Caco-2 (cell line): ENCODE measurements at regions not wholly inside any gene's neighbourhood (a gene's known extent, or its start where the extent isn't known, plus 50 kb on each side); places are given as distances from the start of the nearest gene placed in this dataset.

ENCODE experiments used
- BruUV-seq: library from RNA; stranded (reverse); fragments of 400-500 nt; replicated peaks from 2 replicates; lab custom pipeline; 2021; lab: Mats Ljungman, UMichigan
- CTCF ChIA-PET: fragments of 300-600 bp; sonication (Branson Sonifier 250); formaldehyde crosslinking; loops from one replicate; lab custom pipeline; 2022; ENCODE audit warnings: antibody characterized with exemption; lab: Charles Lee
- POLR2A ChIA-PET: fragments of 300-600 bp; sonication (Branson Sonifier 250); formaldehyde crosslinking; loops from one replicate; lab custom pipeline; 2022; ENCODE audit warnings: antibody characterized with exemption; lab: Charles Lee
- DNase-seq, 2 experiments: peaks; one replicate each; pipeline versions ENCODE4 v3.0.0 to v3.0.0-alpha.2; 2020 to 2022
- H3K27me3 ChIP-seq: replicated peaks from 2 replicates; pipeline ENCODE4 v1.6.0; 2011; ENCODE audit warnings: low read length; ENCODE audit not compliant: control insufficient read depth, insufficient read depth
- H3K36me3 ChIP-seq: 2 replicates; pipeline ENCODE4 v1.5.1; 2011; ENCODE audit warnings: low read length; ENCODE audit not compliant: control insufficient read depth, insufficient read depth
- H3K4me1 ChIP-seq: fragments of 250-450 bp; sonication (Bioruptor Pico); 2 replicates; pipeline ENCODE4 v1.5.1; 2020; ENCODE audit warnings: mild to moderate bottlenecking
- H3K4me3 ChIP-seq: 2 replicates; pipeline ENCODE4 v1.5.1; 2011; ENCODE audit warnings: low read depth, mild to moderate bottlenecking, control low read depth, low read length
- H3K9me3 ChIP-seq: fragments of 250-450 bp; sonication (Bioruptor Pico); 2 replicates; pipeline ENCODE4 v1.5.1; 2020; ENCODE audit warnings: mild to moderate bottlenecking, moderate library complexity
- H3K27ac Mint-ChIP-seq: one replicate; pipeline ENCODE4 v1.8.0; 2022; ENCODE audit warnings: mixed read lengths; ENCODE audit not compliant: unreplicated experiment
- H3K27me3 Mint-ChIP-seq: one replicate; pipeline ENCODE4 v1.8.0; 2022; ENCODE audit warnings: mixed read lengths; ENCODE audit not compliant: insufficient read depth, unreplicated experiment
- H3K36me3 Mint-ChIP-seq: one replicate; pipeline ENCODE4 v1.8.0; 2022; ENCODE audit warnings: mild to moderate bottlenecking, mixed read lengths; ENCODE audit not compliant: insufficient read depth, unreplicated experiment
- H3K4me1 Mint-ChIP-seq: one replicate; pipeline ENCODE4 v1.8.0; 2022; ENCODE audit warnings: low read depth, mixed read lengths; ENCODE audit not compliant: unreplicated experiment
- H3K4me3 Mint-ChIP-seq: one replicate; pipeline ENCODE4 v1.8.0; 2022; ENCODE audit warnings: mild to moderate bottlenecking, moderate library complexity, mixed read lengths; ENCODE audit not compliant: unreplicated experiment
- H3K9me3 Mint-ChIP-seq: one replicate; pipeline ENCODE4 v1.8.0; 2022; ENCODE audit warnings: mixed read lengths; ENCODE audit not compliant: unreplicated experiment
- intact Hi-C: fragments of 100-400 bp; cut with micrococcal nuclease; formaldehyde crosslinking; loops from one replicate; pipeline ENCODE4 v1.10.0; 2022; ENCODE audit not compliant: unreplicated experiment
- TF ChIP-seq, protein P1 (sequence below), 2 experiments: fragments of 200-600 bp in 1 of 2; IDR thresholded peaks; 1 replicate in 1 of 2; 2 replicates in 1 of 2; pipeline versions ENCODE4 v1.5.1 to v1.8.0; 2011 to 2022; ENCODE audit warnings: antibody characterized with exemption in 1 of 2, control low read depth in 1 of 2, inconsistent platforms in 1 of 2, low read depth in 1 of 2, low read length in 1 of 2, mild to moderate bottlenecking in 1 of 2, moderate library complexity in 1 of 2; ENCODE audit not compliant: insufficient read depth in 1 of 2, severe bottlenecking in 1 of 2, unreplicated experiment in 1 of 2

DNA sequence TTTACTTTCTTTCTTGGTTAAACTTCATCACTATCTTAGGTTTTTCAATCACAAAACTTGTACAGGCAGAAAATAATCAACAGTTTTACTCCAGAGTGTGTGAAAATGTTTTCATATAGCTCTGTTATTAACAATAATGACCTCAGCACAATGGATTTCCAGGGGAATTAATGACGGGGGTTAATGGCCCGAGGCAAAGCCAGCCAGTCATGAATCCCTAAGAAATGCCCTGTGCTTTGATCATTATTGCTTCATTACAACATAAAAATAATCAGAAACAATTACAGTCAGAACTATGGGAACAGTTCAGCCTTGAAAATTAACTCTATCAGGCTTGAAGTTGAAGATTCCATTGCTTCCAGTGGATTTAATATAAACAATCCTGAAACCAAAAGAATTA is 875.4 kb downstream of the ROBO2 start:
- POLR2A ChIA-PET, result no interaction called here
- Mint-ChIP-seq H3K4me1 (no peaks in the 10 kb centered on the region), H3K36me3 (no peaks in the 10 kb centered on the region), H3K4me3 (no peak overlapping the region), H3K27me3 (no peaks in the 10 kb centered on the region), H3K9me3 (no peaks in the 10 kb centered on the region), H3K27ac (no peak overlapping the region)
- TF ChIP-seq, protein P1, sequence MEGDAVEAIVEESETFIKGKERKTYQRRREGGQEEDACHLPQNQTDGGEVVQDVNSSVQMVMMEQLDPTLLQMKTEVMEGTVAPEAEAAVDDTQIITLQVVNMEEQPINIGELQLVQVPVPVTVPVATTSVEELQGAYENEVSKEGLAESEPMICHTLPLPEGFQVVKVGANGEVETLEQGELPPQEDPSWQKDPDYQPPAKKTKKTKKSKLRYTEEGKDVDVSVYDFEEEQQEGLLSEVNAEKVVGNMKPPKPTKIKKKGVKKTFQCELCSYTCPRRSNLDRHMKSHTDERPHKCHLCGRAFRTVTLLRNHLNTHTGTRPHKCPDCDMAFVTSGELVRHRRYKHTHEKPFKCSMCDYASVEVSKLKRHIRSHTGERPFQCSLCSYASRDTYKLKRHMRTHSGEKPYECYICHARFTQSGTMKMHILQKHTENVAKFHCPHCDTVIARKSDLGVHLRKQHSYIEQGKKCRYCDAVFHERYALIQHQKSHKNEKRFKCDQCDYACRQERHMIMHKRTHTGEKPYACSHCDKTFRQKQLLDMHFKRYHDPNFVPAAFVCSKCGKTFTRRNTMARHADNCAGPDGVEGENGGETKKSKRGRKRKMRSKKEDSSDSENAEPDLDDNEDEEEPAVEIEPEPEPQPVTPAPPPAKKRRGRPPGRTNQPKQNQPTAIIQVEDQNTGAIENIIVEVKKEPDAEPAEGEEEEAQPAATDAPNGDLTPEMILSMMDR (IDR thresholded peaks at IDR 0.05; ENCODE audit: insufficient read depth in 1 of 2, low read depth in 1 of 2, low read length in 1 of 2, severe bottlenecking in 1 of 2, unreplicated experiment in 1 of 2), result no peak
- Histone ChIP-seq H3K27me3 (no peaks in the 10 kb centered on the region), H3K4me3 (no peak overlapping the region), H3K9me3 (no peaks in the 10 kb centered on the region), H3K36me3 (no peaks in the 10 kb centered on the region), H3K4me1 (no peaks in the 10 kb centered on the region)
- DNase-seq, result no peak
- BruUV-seq, result no TSS peak
- CTCF ChIA-PET, result no interaction called here
- intact Hi-C loops, result no loop called here

DNA sequence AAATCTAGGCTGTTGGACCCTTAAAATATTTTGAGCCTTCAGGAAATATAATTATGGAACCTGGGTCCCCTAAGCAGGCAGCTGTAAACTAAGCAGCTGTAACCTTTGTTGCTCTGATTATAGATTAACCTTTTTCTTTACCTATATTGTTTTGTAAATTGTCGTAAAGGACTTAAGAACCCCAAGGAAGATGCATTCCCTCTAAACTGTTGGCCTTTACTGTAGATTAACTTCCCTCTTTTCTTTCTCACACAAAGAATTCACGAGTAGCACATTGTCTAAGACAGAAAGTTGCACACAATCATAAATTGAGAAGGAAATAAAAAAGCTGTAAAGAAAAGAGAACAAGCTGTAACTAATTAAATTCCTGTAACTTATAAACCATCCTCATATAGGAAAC is 877.3 kb downstream of the ROBO2 start:
- Mint-ChIP-seq H3K4me1 (no peaks in the 10 kb centered on the region), H3K9me3 (no peaks in the 10 kb centered on the region), H3K4me3 (no peak overlapping the region), H3K27me3 (no peaks in the 10 kb centered on the region), H3K27ac (no peak overlapping the region), H3K36me3 (no peaks in the 10 kb centered on the region)
- TF ChIP-seq, protein P1 (IDR thresholded peaks at IDR 0.05; ENCODE audit: insufficient read depth in 1 of 2, low read depth in 1 of 2, low read length in 1 of 2, severe bottlenecking in 1 of 2, unreplicated experiment in 1 of 2), result no peak
- Histone ChIP-seq H3K27me3 (no peaks in the 10 kb centered on the region), H3K9me3 (no peaks in the 10 kb centered on the region), H3K4me1 (no peaks in the 10 kb centered on the region), H3K36me3 (no peaks in the 10 kb centered on the region), H3K4me3 (no peak overlapping the region)
- no peak for DNase-seq
- POLR2A ChIA-PET, result no interaction called here
- CTCF ChIA-PET, result no interaction called here
- intact Hi-C loops, result no loop called here
- BruUV-seq, result no TSS peak

GRCh38 chr3:77919244-77919643 is 879.3 kb downstream of the ROBO2 start:
- Histone ChIP-seq H3K4me1 (no peaks in the 10 kb centered on the region), H3K27me3 (no peaks in the 10 kb centered on the region), H3K9me3 (no peaks in the 10 kb centered on the region), H3K4me3 (no peak overlapping the region), H3K36me3 (no peaks in the 10 kb centered on the region)
- ChIA-PET POLR2A (no interaction called here), CTCF (no interaction called here)
- intact Hi-C loops, result no loop called here
- no peaks in the 10 kb centered on the region for H3K9me3 Mint-ChIP-seq
- DNase-seq, result no peak
- no peaks in the 10 kb centered on the region for H3K36me3 Mint-ChIP-seq
- BruUV-seq, result no TSS peak
- no peaks in the 10 kb centered on the region for H3K27me3 Mint-ChIP-seq
- TF ChIP-seq, protein P1 (IDR thresholded peaks at IDR 0.05; ENCODE audit: insufficient read depth in 1 of 2, low read depth in 1 of 2, low read length in 1 of 2, severe bottlenecking in 1 of 2, unreplicated experiment in 1 of 2), result no peak
- no peaks in the 10 kb centered on the region for H3K4me1 Mint-ChIP-seq
- H3K27ac Mint-ChIP-seq, result no peak overlapping the region
- H3K4me3 Mint-ChIP-seq, result no peak overlapping the region
